ENCODE measurements at regions not wholly inside any gene's neighbourhood (a gene's known extent, or its start where the extent isn't known, plus 50 kb on each side); places are given as distances from the start of the nearest gene placed in this dataset.

- H2BK12ac ChIP-seq (ENCODE audit: insufficient read length, low read depth, low read length): no peak overlapping the region
- H4K91ac ChIP-seq (ENCODE audit: insufficient read length, low read depth, low read length): no peak overlapping the region
- Mint-ChIP-seq H3K4me1 (peaks cover 18 to 24% of the 10 kb centered on the region in 2 experiments), H3K9me3 (peaks cover 0 to 3% of the 10 kb centered on the region in 2 experiments; a peak in 3 of 5 replicates), H3K27ac (no peak overlapping the region; a peak in 1 of 7 replicates), H3K27me3 (ENCODE audit: low read depth) (no peaks in the 10 kb centered on the region; the same call in none of the 2 replicates), H3K4me3 (no peak overlapping the region), H3K36me3 (ENCODE audit: insufficient read depth in 1 of 3, low read depth in 3 of 3) (peaks cover 0 to 5% (median 0%) of the 10 kb centered on the region in 3 experiments; a peak in 1 of 7 replicates)
- no peaks in the 10 kb centered on the region for H3K9me3 ChIP-seq (ENCODE audit: control insufficient read depth, low read depth, low read length)
- H3K18ac ChIP-seq (ENCODE audit: insufficient read length, low read depth, low read length): no peak overlapping the region
- DNase-seq: no peak
- no peak overlapping the region for H3K14ac ChIP-seq (ENCODE audit: insufficient read depth, low read length)
- H3K79me2 ChIP-seq (ENCODE audit: insufficient read depth, low read length): no peaks in the 10 kb centered on the region
- H3K4me1 ChIP-seq (ENCODE audit: insufficient read depth, low read length): peaks cover 3% of the 10 kb centered on the region; the same call in 1 of the 2 replicates
- H2BK5ac ChIP-seq (ENCODE audit: insufficient read length, low read length): no peak overlapping the region
- no peaks in the 10 kb centered on the region for H3K79me1 ChIP-seq (ENCODE audit: insufficient read depth, low read depth, low read length, poor library complexity, severe bottlenecking)
- no peaks in the 10 kb centered on the region for H3K23me2 ChIP-seq (ENCODE audit: insufficient read length, low read depth, low read length, poor library complexity, severe bottlenecking)
- H4K5ac ChIP-seq (ENCODE audit: insufficient read length, low read depth, low read length): no peak overlapping the region
- no peaks in the 10 kb centered on the region for H4K20me1 ChIP-seq (ENCODE audit: control insufficient read depth, insufficient read depth, insufficient read length)
- H3K27ac ChIP-seq (ENCODE audit: insufficient read length, low read depth, low read length): no peak overlapping the region
- H3K4ac ChIP-seq (ENCODE audit: low read depth, low read length): no peak overlapping the region
- TF ChIP-seq CTCF (conservative IDR thresholded peaks at IDR 0.05): no peak
- no peak overlapping the region for H3K9ac ChIP-seq (ENCODE audit: extremely low read depth, insufficient read length, low read length)
- H2BK120ac ChIP-seq (ENCODE audit: low read depth, low read length, poor library complexity, severe bottlenecking): no peak overlapping the region
- H2AK5ac ChIP-seq (ENCODE audit: insufficient read length, low read length): no peak overlapping the region
- no peak overlapping the region for H3T11ph ChIP-seq (ENCODE audit: low read length)
- H3K4me2 ChIP-seq (ENCODE audit: insufficient read depth, insufficient read length, low read length): no peak overlapping the region
- WGBS (ENCODE audit: extremely low coverage, insufficient read length, low lambda C conversion rate): no CpG with 5 or more reads among the region's 5 CpGs
- H2AFZ ChIP-seq (ENCODE audit: low read length): no peak overlapping the region
- H2BK20ac ChIP-seq (ENCODE audit: low read depth, low read length, poor library complexity, severe bottlenecking): no peak overlapping the region
- no peak overlapping the region for H2BK15ac ChIP-seq (ENCODE audit: low read depth, low read length)
- no peaks in the 10 kb centered on the region for H3K27me3 ChIP-seq (ENCODE audit: insufficient read depth, low read length)
- H3K56ac ChIP-seq (ENCODE audit: insufficient read length, low read depth, low read length): no peak overlapping the region
- H3K23ac ChIP-seq (ENCODE audit: insufficient read length, low read depth, low read length): no peak overlapping the region
- H4K8ac ChIP-seq (replicated peaks; ENCODE audit: insufficient read length, low read depth, low read length): no peak overlapping the region
These were observed 208.4 kb upstream of the SVIL start for GRCh38 chr10:29843143-29843542.
